GM19467 (cell line): ENCODE measurements at regions not wholly inside any gene's neighbourhood (a gene's known extent, or its start where the extent isn't known, plus 50 kb on each side); places are given as distances from the start of the nearest gene placed in this dataset.
"Not testable (repeated sequence)": the region's sequence is repeated elsewhere in the genome, so short reads cannot be mapped to it uniquely, and the experiment has no call there.

ENCODE experiments used
- ATAC-seq: cut with Tn5 transposase; IDR thresholded peaks from one replicate; pipeline ENCODE4 v1.9.1; 2021; ENCODE audit warnings: mild to moderate bottlenecking, moderate library complexity; ENCODE audit not compliant: unreplicated experiment

- not testable (repeated sequence) for ATAC-seq
Measured at GRCh38 chr3:20517316-20517715, 331.3 kb upstream of the SGO1 start.

GRCh38 chr3:20516311-20516710, 330.3 kb upstream of the SGO1 start:
- no peak for ATAC-seq

GRCh38 chr3:20515834-20516233, 329.8 kb upstream of the SGO1 start:
- ATAC-seq = no peak

- ATAC-seq = peak; percentile 93
Measured at GRCh38 chr3:20511863-20512505, 326.0 kb upstream of the SGO1 start.

GRCh38 chr3:20510396-20510795, 324.4 kb upstream of the SGO1 start:
- ATAC-seq = no peak

- ATAC-seq = no peak
Measured at GRCh38 chr3:20503394-20504082, 317.5 kb upstream of the SGO1 start.

- ATAC-seq = no peak
Measured at GRCh38 chr3:20490996-20491395, 305.0 kb upstream of the SGO1 start.

GRCh38 chr3:20488151-20488550, 302.1 kb upstream of the SGO1 start:
- no peak for ATAC-seq

- no peak for ATAC-seq
Measured at GRCh38 chr3:20484126-20484525, 298.1 kb upstream of the SGO1 start.

GRCh38 chr3:20482350-20482749, 296.3 kb upstream of the SGO1 start:
- no peak for ATAC-seq

GRCh38 chr3:20480786-20481365, 294.9 kb upstream of the SGO1 start:
- ATAC-seq = no peak

GRCh38 chr3:20478436-20478835, 292.4 kb upstream of the SGO1 start:
- no peak for ATAC-seq

GRCh38 chr3:20464237-20464636, 278.2 kb upstream of the SGO1 start:
- ATAC-seq = not testable (repeated sequence)

- ATAC-seq = no peak
Measured at GRCh38 chr3:20462723-20463122, 276.7 kb upstream of the SGO1 start.

GRCh38 chr3:20462226-20462625, 276.2 kb upstream of the SGO1 start:
- no peak for ATAC-seq

GRCh38 chr3:20458994-20459716, 273.1 kb upstream of the SGO1 start:
- ATAC-seq = no peak

- ATAC-seq = no peak
Measured at GRCh38 chr3:20456511-20456910, 270.5 kb upstream of the SGO1 start.

- ATAC-seq = no peak
Measured at GRCh38 chr3:20451170-20451569, 265.2 kb upstream of the SGO1 start.

GRCh38 chr3:20450611-20451010, 264.6 kb upstream of the SGO1 start:
- ATAC-seq = no peak

GRCh38 chr3:20442846-20443245, 256.8 kb upstream of the SGO1 start:
- ATAC-seq = no peak

- ATAC-seq = not testable (repeated sequence)
Measured at GRCh38 chr3:20427268-20427667, 241.3 kb upstream of the SGO1 start.

GRCh38 chr3:20425138-20425537, 239.1 kb upstream of the SGO1 start:
- no peak for ATAC-seq
